T1000 (cell line): ENCODE measurements at regions not wholly inside any gene's neighbourhood (a gene's known extent, or its start where the extent isn't known, plus 50 kb on each side); places are given as distances from the start of the nearest gene placed in this dataset.

Experiments
- DNase-seq: peaks from one replicate; lab custom pipeline; 2025; ENCODE audit warnings: mixed read lengths; lab: John Stamatoyannopoulos, UW

- no peak for DNase-seq
Measured at GRCh38 chr3:188064831-188065493, 89.0 kb upstream of the LPP start.

- DNase-seq, result no peak
Measured at GRCh38 chr3:188066141-188066540, 87.8 kb upstream of the LPP start.

- DNase-seq, result no peak
Measured at GRCh38 chr3:188067932-188068331, 86.0 kb upstream of the LPP start.

- DNase-seq, result no peak
Measured at GRCh38 chr3:188068342-188068741, 85.6 kb upstream of the LPP start.

GRCh38 chr3:188071636-188072035 is 82.3 kb upstream of the LPP start:
- DNase-seq, result no peak

- no peak for DNase-seq
Measured at GRCh38 chr3:188076176-188076575, 77.8 kb upstream of the LPP start.

GRCh38 chr3:188077160-188077799 is 76.7 kb upstream of the LPP start:
- no peak for DNase-seq

- no peak for DNase-seq
Measured at GRCh38 chr3:188080091-188080490, 73.9 kb upstream of the LPP start.

GRCh38 chr3:188082031-188082430 is 71.9 kb upstream of the LPP start:
- DNase-seq, result no peak

GRCh38 chr3:188082450-188082849 is 71.5 kb upstream of the LPP start:
- DNase-seq, result no peak

- no peak for DNase-seq
Measured at GRCh38 chr3:188083011-188083410, 70.9 kb upstream of the LPP start.

- DNase-seq, result no peak
Measured at GRCh38 chr3:188084752-188085583, 69.0 kb upstream of the LPP start.

- DNase-seq, result no peak
Measured at GRCh38 chr3:188085584-188086560, 68.1 kb upstream of the LPP start.

GRCh38 chr3:188088948-188089685 is 64.8 kb upstream of the LPP start:
- DNase-seq, result no peak

- no peak for DNase-seq
Measured at GRCh38 chr3:188090620-188091309, 63.2 kb upstream of the LPP start.

GRCh38 chr3:188091746-188092145 is 62.2 kb upstream of the LPP start:
- no peak for DNase-seq

- DNase-seq, result no peak
Measured at GRCh38 chr3:188092648-188093047, 61.3 kb upstream of the LPP start.

- DNase-seq, result no peak
Measured at GRCh38 chr3:188095431-188095830, 58.5 kb upstream of the LPP start.

- DNase-seq, result no peak
Measured at GRCh38 chr3:188097791-188098190, 56.2 kb upstream of the LPP start.

- DNase-seq, result no peak
Measured at GRCh38 chr3:188099907-188100306, 54.0 kb upstream of the LPP start.
